ENCODE measurements at regions not wholly inside any gene's neighbourhood (a gene's known extent, or its start where the extent isn't known, plus 50 kb on each side); places are given as distances from the start of the nearest gene placed in this dataset.

DNA sequence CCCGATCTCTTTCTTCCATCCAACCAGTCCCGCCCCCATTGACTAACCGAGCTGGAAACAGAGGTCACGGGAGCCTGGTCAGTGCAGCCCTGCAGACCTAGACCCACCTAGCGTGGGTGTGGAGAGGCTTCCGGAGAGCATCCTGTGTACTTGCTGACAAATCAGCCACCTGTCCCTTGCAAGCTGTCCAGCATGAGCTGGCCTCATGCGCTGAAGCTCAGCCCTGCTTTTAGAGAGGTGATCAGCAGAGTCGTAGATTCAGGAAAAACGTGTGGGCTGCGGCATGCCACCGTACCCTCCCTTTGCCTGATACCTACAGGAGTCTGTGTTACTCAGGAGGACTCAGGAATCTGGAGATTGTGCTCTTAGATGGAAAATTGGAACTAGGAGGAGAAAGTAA is 80.3 kb upstream of the UQCRFS1 start:
- DNase-seq, result no peak

DNA sequence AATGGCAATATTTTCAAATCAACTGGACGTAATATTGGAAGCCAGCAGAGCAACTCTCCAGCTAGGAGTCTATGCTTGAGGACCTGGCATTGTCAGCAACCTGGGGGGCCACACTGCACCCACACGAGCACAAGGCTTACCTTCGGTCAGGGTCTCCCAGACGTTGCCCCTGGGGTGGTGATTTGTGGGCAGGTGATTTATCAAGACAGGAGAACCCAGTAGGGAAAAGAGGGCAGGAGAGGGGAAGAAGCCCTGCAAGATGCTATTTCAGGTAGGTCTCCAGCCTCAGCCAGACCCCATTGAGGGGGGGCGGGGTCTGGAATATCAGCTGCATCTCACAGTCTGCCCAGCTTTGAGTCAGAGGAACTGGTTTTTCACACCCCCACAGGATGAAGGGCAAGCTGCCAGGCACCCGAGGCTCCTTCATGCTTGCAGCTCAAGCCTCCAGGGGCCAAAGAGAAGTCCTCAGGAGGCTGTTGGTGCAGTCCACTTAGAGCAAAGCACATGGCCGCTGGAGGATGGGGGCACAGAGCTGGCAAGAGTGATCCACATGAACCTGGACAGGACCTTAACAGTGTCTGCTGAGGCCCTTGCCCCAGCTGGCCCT is 80.9 kb upstream of the UQCRFS1 start:
- no peak for DNase-seq

DNA sequence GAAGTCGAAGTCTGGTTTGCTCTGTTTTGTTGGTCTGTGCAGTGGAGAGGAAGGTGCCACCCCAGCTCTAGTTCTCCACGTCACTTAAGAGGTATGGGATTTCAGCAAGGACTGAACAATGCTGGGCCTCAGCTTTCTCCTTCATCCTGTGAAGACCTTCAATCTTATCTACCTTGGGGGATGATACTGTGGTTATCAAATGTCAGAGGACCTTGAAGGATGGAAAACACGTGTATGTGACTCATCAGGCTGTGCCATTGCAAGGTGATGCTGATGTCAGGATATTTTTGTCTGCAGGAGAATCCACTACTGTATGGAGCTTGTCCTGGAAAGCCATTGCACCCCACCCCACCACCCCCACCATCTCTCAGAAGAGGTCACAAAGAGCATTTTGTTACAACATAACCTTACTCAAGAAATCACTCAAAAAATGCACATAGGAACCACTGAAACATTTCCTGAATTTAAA is 81.4 kb upstream of the UQCRFS1 start:
- DNase-seq, result no peak

DNA sequence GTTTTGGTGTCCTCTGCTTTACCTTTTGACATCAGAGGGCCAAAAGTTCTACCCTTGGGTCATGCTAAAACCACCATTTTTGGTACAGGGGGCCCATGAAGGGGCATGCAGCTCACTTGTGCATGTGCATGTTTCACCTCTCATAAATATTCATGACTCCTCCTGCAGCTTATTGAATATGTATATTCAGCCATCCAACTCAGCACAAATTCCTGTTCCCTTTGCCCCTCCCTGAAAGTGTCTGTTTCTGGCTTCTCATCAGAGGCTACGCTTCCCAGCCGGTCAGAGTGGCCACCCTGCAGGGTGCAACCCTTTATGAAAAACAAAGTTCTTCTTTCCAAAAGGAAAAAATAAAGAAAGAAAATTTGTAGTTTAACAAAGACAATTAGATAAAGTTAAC is 82.3 kb upstream of the UQCRFS1 start:
- DNase-seq, result no peak

DNA sequence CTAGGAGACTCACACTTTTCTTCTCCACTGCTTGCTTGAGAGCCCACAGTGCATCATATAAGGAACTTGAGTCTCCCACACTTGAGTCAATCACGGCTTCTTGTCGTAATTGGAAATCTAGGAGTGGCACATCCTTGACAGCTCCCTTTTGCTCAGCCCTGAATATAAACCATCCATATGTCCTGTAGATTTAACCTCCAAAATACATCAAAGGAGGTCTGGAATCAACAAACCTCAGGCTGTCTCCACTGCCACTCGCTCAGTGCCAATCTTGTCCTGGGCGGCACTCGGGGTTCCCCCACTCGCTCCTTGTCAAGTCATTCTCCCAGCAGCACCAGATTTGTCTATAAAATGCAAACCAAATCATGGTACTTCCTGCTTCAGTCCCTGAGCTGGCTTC is 84.4 kb upstream of the UQCRFS1 start:
- no peak for DNase-seq

DNA sequence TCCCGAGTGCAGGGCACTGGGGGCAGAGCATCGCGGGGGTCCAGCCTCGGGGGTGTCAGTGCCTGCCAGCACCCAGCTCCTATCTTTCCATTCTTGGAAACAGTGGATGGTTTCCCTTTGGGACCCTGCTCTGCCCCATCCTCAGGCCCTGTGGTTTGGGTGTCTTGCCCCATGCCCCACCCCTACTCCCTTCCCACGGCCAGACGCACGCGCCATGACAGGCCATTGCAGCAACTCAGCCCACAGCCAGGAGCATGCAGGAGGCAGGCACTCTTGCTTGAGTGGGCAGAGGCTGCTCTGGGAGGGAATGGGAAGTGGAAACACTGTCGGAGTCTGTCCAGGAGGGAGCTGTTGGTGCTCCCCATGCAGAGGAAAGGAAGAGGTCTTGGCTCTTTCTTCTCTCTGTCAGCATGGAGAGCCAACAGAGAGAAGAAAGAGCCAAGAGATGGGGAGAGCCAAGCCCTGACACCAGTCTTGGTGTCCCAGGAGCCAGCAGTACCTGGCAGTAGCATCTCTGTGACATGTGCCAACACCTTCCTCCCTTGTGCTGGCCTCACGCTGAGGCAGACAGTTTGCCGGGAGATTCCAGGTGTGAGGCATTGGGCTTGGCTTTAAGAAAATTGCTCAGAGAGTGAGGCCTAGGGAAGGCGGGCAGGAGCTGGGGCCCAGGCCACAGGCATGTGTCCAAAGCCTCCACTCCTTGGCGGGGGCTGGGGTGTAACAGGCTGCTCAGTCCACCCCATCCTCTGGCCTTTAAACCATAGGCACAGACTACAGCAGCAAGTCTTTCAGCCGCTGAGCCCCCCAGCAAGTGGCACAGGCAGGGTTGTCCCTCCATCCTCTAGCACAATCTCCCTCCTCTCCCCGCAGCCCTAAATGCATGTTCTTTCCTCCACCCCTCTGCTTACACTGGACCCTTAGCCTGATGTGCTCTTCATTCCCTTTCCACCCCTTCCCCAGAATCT is 86.7 kb upstream of the UQCRFS1 start:
- DNase-seq, result no peak

DNA sequence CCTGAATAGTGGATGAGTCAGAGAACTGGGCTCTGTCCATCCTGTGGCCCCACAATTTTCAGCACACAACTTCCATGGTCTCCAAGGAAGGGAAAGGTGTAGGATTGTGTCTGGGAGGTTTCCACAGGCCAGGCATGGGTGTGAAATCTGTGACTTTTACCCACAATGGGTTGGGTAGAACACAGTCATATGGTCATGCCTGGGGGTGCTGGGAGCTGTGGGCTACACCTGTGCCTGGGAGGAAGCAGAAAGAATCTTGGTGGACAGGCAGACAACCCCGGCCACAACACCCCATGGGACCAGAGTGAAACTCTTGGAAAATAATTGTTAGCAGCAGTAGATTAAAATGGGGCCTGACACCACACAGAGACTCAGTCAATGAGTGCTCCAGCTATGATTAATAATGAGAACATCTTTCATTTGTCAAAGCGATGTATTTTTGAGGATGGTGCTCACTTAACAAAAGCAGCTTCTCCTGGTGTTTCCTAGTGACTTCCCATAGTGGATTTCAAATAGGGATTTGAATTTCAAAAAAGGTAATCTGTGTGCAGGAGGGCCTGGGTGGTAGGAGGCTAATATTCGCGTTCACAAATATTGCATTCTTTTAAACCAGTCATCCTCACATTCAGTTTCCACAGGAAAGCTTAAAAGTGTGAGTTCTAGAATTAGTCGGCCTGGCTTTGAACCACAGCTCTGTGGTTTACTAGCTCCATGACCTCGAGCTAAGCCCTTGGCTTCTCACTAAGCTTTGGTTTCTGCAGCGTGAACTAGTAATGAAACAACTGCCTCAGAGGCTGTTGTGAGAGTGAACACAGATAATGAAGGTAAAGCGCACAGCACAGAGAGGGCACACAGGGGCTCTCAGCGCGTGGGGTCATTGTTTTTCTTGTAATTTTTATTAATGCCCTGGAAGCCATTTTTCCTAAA is 89.3 kb upstream of the UQCRFS1 start:
- DNase-seq, result no peak

DNA sequence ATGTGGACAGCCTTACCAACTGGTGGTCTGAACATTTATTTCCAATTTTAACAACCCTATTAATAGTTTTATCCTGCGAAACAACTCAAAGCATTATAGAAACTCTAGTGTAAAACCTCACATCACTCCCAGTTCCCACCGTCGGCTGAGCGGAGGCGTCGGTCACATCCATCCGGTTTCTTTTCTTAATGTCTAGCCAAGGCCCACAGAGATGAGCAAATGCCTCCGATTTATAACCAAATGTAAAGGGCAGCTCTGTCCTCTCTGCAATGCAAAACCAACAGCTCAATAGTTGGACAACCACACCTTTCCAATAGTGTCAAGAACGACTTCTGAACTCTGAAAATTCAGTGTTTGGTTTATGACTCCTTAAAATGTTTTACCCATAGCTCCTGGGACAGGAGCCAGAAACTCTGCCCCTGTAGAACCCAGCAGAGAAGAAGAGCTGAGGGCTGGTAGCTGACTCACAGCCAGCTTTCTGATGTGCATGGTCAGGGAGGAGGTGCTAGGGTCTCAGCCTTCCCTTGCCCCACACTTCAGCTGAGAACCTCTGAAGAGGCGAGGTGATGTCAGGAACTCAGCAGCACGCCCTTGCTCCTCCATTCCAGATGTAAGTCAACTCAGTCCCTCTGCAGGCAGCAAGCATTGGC is 90.2 kb upstream of the UQCRFS1 start:
- no peak for DNase-seq

DNA sequence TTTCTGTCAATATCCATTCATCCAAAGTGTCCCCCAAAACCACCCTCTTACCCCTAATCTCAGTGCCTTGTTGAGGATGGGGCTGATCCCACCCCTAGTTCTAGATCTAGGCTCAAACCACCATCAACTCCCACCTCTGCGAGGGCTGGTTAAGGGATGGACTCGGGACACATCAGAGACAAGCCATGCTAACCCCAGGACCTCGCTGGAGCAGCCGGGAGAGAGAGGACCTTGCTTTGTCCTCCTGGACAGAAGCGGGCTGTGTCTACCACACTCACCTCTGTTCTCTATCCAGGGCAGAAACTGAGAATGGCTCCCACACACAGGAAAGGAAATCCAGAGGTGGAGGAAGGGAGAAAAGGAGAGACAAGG is 90.8 kb upstream of the UQCRFS1 start:
- DNase-seq, result no peak

DNA sequence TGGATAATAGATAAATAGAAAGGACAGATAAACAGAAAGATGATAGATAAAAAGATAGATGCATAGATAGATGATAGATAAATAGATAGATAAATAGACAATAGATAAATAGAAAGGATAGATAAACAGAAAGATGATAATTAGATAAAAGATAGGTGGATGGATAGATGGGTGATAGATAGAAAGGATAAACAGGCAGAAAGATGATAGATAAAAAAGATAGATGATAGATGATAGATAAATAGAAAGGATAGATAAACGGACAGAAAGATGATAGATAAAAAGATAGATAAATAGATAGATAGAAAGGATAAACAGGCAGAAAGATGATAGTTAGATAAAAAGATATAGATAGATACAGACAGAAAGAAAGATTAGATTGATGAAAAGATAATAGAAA is 92.3 kb upstream of the UQCRFS1 start:
- no peak for DNase-seq

DNA sequence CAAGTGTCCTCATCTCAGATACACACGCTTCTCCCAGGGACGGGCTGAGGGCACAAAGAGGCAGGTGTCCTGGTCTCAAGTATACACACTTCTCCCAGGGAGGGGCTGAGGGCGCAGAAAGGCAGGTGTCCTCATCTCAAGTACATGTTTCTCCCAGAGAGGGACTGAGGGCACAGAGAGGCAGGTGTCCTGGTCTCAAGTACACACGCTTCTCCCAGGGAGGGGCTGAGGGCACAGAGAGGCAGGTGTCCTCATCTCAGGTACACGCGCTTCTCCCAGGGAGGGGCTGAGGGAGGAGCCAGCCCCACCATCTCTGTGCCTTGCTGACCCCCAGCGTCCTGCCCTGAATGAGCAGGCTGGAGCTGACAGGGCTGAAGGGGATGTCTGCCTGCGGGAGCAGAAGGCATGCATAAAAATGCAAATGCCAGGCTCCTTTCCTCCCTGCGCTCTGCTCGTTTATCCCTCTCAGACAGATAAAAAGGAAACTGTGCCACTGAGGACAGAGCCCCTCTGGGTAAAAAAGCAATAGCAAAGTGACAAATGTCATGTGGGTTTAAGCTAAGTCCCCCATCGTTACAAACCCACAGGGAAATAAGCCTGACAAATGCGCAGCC is 96.1 kb upstream of the UQCRFS1 start:
- DNase-seq, result no peak

DNA sequence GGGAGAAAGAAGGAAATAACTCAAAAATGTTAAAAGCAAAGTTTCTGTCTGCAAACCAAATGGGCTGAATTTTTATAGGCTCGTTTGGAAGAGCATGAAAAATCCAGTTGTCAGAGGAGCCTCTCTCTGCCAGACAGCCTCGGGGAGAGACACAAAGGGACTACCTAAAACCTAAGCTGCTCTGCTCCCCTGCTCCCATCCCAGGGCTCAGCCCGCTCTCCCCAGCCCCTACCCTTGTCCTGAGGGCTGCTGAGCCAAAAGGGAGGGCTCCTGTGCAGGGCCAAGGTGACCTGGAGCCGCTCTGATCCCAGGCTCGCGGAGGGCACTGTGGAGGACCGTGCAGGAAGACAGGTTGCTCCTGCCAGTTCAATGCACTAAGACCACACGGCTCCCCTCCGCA is 96.7 kb upstream of the UQCRFS1 start:
- no peak for DNase-seq

DNA sequence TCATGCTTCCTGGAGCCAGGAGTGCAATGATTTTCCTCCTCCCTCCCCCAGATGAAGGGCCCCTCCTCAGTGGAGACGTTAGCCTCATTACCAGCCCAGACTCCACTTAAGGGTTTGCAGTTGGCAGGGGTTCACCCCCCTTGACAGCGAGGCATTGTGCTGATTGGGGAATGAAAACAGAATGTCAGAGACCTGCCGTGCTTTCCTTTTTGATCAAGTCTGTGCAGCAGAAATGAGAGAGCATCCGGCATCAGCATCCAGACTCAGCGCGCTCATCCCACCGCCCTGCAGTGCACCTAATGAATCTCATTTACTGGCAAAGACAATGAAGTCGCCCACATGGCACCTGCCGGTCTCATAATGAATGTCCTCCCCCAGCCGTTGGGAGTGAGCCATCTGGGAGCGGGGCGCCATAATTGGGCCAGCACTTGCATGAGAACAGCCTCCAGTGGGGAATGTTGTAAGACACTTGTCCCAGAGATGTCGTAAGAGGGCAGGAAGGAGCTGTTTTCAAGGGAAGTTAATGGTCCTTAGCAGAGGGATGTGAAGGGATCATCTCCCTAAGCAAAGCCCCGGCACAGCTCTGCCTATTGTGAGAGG is 98.3 kb upstream of the UQCRFS1 start:
- DNase-seq, result no peak

DNA sequence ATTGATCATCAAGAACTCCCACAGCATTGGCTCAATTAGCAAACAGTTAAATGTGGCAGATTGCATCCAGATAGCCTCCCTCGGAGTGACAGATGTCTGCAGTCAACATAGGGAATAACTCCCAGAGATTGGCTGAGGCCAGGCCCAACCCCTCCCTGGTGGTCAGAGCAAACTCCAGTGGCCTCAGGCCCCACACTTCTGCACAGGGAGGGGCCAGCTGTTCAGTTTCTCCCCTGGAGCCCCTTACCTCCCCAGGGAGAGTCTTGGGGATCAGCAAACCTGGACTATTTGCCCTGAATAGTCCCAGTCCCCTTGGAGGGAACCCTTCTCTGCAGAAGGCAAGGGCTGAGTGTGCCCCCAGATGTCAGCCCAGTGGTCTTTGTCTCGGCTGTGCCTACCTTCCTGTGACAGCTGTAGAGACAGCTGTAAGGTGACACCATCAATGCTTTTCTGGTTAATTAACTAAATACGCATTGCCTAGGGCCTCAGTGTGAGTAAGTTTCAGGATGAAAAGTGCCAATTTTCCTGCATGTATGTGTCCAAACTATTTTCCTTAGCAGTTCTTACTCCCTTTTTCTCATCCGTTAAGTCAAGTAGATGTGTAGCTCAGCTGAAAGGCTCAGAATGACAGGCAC is 102.7 kb upstream of the UQCRFS1 start:
- no peak for DNase-seq

DNA sequence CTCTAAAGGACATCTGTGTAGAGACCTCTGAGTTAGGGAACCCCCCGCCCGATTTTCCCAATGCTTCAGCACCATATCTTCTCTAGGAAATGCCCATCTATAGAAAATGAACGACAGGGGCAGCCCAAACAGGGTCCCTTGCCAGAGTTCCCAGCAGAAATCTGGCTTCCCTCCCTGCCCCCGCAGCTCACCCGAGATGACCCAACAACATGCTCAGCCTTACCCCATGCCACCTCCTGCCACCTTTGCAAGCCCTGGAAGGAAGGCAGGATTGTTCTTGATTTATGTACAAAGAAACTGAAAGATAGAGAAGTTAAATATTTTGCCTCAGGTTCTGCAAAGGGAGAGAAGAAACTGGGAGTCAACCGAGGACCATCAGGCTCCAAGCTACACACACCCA is 105.6 kb upstream of the UQCRFS1 start:
- DNase-seq, result no peak

DNA sequence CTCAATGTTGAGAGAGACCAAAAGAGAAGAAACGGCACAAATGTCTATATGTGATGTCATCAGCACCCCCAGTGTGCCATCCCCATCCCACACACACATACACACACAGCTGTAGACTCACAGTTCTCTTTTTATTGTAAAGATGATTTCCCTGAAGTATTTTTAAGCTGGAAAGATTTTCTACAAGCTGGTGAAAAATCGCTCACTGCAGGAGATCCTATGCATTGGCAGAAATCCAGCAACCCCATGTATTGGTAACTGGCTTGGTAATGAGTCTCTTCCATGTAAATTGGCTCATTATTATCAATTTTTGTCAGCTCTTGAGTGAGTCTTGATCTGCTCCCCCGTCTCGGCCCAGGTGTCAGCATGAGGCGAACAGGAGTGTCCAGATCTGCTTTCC is 107.1 kb upstream of the UQCRFS1 start:
- DNase-seq, result no peak

DNA sequence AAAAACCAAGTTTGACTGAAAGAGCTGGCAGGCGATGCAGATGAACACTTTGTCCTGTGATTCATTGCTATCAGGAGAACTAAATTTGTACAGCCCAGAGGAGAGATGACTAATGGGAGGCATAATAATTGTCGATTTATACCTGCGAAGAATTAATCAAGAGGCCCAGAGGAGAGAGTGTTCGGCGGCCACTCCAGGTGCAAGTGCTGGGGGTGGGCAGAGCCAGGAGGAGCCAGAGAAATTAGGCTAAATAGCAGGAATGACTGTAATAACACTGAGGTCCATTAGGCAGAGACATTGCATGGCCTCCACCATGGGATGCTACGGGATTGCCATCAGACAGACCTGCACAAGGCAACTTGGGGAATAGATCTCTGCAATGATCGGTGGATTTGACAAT is 107.7 kb upstream of the UQCRFS1 start:
- DNase-seq, result no peak

DNA sequence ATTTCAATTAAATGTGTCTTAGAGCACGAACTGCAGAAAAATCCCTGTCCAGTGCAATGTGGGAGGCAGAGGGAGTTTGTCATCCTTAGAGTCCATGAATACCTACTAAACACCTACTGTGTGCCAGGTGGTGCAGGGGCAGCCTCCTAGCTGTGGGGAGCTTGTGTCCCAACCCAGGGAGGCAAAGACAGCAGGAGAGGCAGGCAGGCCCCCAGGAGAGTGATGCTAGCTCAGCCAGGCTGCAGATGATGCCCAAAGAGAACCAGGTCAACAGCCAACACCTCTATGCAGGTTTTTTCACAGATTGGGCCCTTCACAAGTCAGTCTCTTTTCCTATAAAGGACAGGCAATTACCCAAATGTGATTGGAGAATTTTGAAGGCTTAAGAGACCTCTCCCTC is 108.2 kb upstream of the UQCRFS1 start:
- DNase-seq, result no peak

DNA sequence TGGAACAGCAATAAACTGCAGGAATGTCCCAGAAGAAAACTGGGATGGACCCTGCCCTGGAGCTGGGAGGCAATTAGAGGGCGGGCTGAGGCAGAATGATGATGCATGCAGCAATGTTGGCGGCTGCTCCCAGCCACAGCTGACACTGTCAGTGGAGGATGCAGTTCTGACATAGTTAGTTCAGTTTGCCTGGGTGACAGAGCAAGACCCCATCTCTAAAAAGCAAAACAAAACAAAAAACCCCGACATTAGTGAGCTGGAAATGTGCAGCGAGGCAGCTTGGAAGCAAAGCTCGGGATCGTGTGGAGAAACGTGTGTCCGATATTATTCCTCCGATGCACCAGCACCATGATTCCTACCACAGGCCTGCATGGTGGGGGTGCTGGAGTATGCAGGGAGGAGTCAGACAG is 110.1 kb upstream of the UQCRFS1 start:
- DNase-seq, result no peak

DNA sequence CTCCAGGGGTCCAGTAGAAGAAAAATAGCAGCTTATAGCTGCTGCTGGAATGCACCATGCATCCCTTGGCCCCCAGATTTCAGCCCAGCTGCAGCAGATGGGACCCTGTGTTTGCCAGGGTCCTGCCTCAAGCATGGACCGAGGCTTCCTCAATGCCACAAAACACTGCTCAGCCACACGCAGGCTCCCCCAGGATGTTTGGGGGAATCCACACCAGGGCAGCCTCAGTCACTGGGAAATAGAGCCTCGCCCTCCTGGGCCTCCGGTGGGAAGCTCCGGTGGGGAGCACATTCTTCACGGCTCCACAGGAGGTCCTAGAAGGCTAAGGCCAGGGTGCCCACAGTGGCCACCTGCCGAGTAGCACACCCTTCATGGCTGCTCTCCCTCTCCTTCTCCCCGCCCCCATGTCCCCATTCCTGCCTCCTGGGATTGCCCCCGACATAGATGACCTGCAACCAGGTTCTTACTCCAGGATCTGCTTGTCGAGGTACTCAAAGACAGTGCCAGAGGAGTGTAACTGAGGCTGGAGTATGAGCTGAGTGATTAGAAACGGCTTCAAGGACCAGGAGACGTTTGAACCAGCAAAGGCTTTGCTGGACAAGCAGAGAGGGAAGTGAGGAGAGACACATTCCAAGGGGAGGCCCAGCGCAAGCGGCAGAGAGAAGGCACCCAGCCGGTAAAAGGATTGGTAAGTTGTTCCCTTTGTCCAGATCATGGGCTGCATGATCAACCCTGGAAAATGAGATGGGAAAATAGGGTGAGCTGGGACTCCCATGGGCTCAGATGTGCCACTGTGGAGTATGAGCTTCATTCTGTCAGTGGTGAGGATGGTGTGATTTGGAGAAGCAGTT is 110.7 kb upstream of the UQCRFS1 start:
- no peak for DNase-seq

DNA sequence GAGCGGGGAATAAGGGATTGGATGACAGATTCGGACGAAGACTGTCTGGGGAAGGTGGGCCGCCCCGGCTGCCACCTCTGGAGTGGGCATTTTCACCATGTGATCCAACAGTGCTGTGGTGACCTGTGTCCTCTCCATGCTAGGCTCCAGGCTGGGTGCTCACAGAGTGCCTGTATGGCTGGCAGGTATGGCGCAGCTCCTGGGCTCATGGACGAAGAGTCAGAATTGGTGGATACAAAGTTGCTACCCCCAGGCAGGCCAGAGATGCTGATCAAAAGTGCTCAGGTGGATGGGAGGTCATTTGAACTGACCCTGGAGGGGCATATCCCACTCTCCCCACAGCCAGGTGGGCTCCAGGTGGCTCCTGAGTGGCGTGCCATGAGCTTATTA is 111.3 kb upstream of the UQCRFS1 start:
- DNase-seq, result no peak

All from stimulated activated CD4-positive, alpha-beta T cell treated with anti-CD3 and anti-CD28 coated beads, Interleukin-4, amount 100 ng/mL, for 24 hours (primary cell).